ENCODE measurements at regions not wholly inside any gene's neighbourhood (a gene's known extent, or its start where the extent isn't known, plus 50 kb on each side); places are given as distances from the start of the nearest gene placed in this dataset.

DNA sequence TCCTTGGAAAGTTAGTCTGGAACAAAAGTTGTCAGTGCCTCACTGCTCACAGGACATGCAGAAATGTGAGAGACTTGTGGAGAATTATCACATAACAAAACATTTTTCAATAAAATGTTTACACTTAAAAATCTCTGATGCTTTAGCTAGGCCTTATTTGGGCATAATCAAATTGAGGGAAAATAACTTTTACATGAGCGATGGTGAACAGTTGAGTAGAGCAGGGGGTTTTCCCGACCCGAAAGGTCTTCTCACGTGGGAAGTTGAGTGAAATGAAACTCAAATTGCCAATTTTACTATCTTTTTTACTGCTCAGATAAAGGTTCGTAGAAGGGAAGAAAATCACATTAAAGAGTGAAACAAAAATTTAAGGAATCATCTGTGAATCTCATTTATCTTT, 465.6 kb downstream of the MTX2 start:
- no peak overlapping the region for H3K14ac ChIP-seq (ENCODE audit: low read length in 2 of 2)
- no peaks in the 10 kb centered on the region for H3K79me1 ChIP-seq (replicated peaks; ENCODE audit: low read length, poor library complexity, severe bottlenecking)
- H3K9ac ChIP-seq (ENCODE audit: low read length): no peak overlapping the region
- peaks cover 3% of the 10 kb centered on the region for H3K9me3 ChIP-seq (ENCODE audit: control insufficient read depth, low read length)
- no peaks in the 10 kb centered on the region for H3K4me1 ChIP-seq (ENCODE audit: control insufficient read depth, insufficient read depth, low read depth, low read length)
- no peak overlapping the region for H2AFZ ChIP-seq (ENCODE audit: low read depth, low read length)
- no peak overlapping the region for H3K27ac ChIP-seq (ENCODE audit: low read length, poor library complexity, severe bottlenecking)
- no peak overlapping the region for H4K91ac ChIP-seq (ENCODE audit: low read length)
- 97% methylated on average over 4 of the region's 5 CpGs for WGBS
- no peak overlapping the region for H2BK120ac ChIP-seq (ENCODE audit: low read depth, low read length)
- no peak overlapping the region for H3K4me3 ChIP-seq (ENCODE audit: insufficient read depth in 1 of 2, low read depth in 1 of 2, low read length in 2 of 2)
- no peak overlapping the region for H3K4me2 ChIP-seq (ENCODE audit: low read length, poor library complexity, severe bottlenecking)
- no peaks in the 10 kb centered on the region for H3K27me3 ChIP-seq (ENCODE audit: control insufficient read depth in 1 of 2, insufficient read depth in 1 of 2, low read length in 2 of 2)
- no peak overlapping the region for H2BK5ac ChIP-seq (ENCODE audit: low read depth, low read length, poor library complexity, severe bottlenecking)
- no peak for DNase-seq
- no peak overlapping the region for H2BK15ac ChIP-seq (ENCODE audit: low read depth, poor library complexity, severe bottlenecking)
- no peaks in the 10 kb centered on the region for H3K36me3 ChIP-seq (ENCODE audit: control insufficient read depth in 1 of 2, insufficient read depth in 2 of 2, low read depth in 1 of 2, low read length in 2 of 2)
- H3K4ac ChIP-seq (ENCODE audit: low read depth in 1 of 2, low read length in 2 of 2): no peak overlapping the region
- no peak overlapping the region for H3K23ac ChIP-seq (ENCODE audit: low read length in 2 of 2)
- H4K8ac ChIP-seq (ENCODE audit: low read length): no peak overlapping the region
- no peak overlapping the region for H3K18ac ChIP-seq (ENCODE audit: low read depth in 1 of 2, low read length in 2 of 2)
- no peak overlapping the region for H2BK12ac ChIP-seq (ENCODE audit: low read length in 2 of 2)
- H2AK5ac ChIP-seq (ENCODE audit: low read length, severe bottlenecking): no peak overlapping the region

GRCh38 chr2:176742271-176742670, 470.3 kb upstream of the HNRNPA3 start:
- Histone ChIP-seq H3K14ac (ENCODE audit: low read length in 2 of 2) (no peak overlapping the region), H3K23ac (ENCODE audit: low read length in 2 of 2) (no peak overlapping the region), H3K9ac (ENCODE audit: low read length) (no peak overlapping the region), H3K79me1 (replicated peaks; ENCODE audit: low read length, poor library complexity, severe bottlenecking) (no peaks in the 10 kb centered on the region), H4K91ac (ENCODE audit: low read length) (no peak overlapping the region), H4K8ac (ENCODE audit: low read length) (no peak overlapping the region), H2BK15ac (ENCODE audit: low read depth, poor library complexity, severe bottlenecking) (no peak overlapping the region), H3K36me3 (ENCODE audit: control insufficient read depth in 1 of 2, insufficient read depth in 2 of 2, low read depth in 1 of 2, low read length in 2 of 2) (no peaks in the 10 kb centered on the region), H3K9me3 (ENCODE audit: control insufficient read depth, low read length) (no peaks in the 10 kb centered on the region), H2BK12ac (ENCODE audit: low read length in 2 of 2) (no peak overlapping the region), H3K4me1 (ENCODE audit: control insufficient read depth, insufficient read depth, low read depth, low read length) (no peaks in the 10 kb centered on the region), H3K27ac (ENCODE audit: low read length, poor library complexity, severe bottlenecking) (no peak overlapping the region), H2AK5ac (ENCODE audit: low read length, severe bottlenecking) (no peak overlapping the region), H3K27me3 (ENCODE audit: control insufficient read depth in 1 of 2, insufficient read depth in 1 of 2, low read length in 2 of 2) (no peaks in the 10 kb centered on the region), H3K4me2 (ENCODE audit: low read length, poor library complexity, severe bottlenecking) (no peak overlapping the region), H3K4me3 (ENCODE audit: insufficient read depth in 1 of 2, low read depth in 1 of 2, low read length in 2 of 2) (no peak overlapping the region), H3K18ac (ENCODE audit: low read depth in 1 of 2, low read length in 2 of 2) (no peak overlapping the region), H2BK5ac (ENCODE audit: low read depth, low read length, poor library complexity, severe bottlenecking) (no peak overlapping the region), H2AFZ (ENCODE audit: low read depth, low read length) (no peak overlapping the region), H3K4ac (ENCODE audit: low read depth in 1 of 2, low read length in 2 of 2) (no peak overlapping the region), H2BK120ac (ENCODE audit: low read depth, low read length) (no peak overlapping the region)
- WGBS: no CpG with 5 or more reads among the region's 1 CpG
- no peak for DNase-seq

- Histone ChIP-seq H3K4me2 (ENCODE audit: low read length, poor library complexity, severe bottlenecking) (no peak overlapping the region), H4K91ac (ENCODE audit: low read length) (no peak overlapping the region), H3K9ac (ENCODE audit: low read length) (no peak overlapping the region), H2AK5ac (ENCODE audit: low read length, severe bottlenecking) (no peak overlapping the region), H3K27me3 (ENCODE audit: control insufficient read depth in 1 of 2, insufficient read depth in 1 of 2, low read length in 2 of 2) (no peaks in the 10 kb centered on the region), H3K23ac (ENCODE audit: low read length in 2 of 2) (no peak overlapping the region), H3K18ac (ENCODE audit: low read depth in 1 of 2, low read length in 2 of 2) (no peak overlapping the region), H2BK12ac (ENCODE audit: low read length in 2 of 2) (no peak overlapping the region), H3K4me3 (ENCODE audit: insufficient read depth in 1 of 2, low read depth in 1 of 2, low read length in 2 of 2) (no peak overlapping the region), H3K36me3 (ENCODE audit: control insufficient read depth in 1 of 2, insufficient read depth in 2 of 2, low read depth in 1 of 2, low read length in 2 of 2) (no peaks in the 10 kb centered on the region), H2BK120ac (ENCODE audit: low read depth, low read length) (no peak overlapping the region), H2AFZ (ENCODE audit: low read depth, low read length) (no peak overlapping the region), H3K14ac (ENCODE audit: low read length in 2 of 2) (no peak overlapping the region), H2BK5ac (ENCODE audit: low read depth, low read length, poor library complexity, severe bottlenecking) (no peak overlapping the region), H3K27ac (ENCODE audit: low read length, poor library complexity, severe bottlenecking) (no peak overlapping the region), H2BK15ac (ENCODE audit: low read depth, poor library complexity, severe bottlenecking) (no peak overlapping the region), H3K9me3 (ENCODE audit: control insufficient read depth, low read length) (no peaks in the 10 kb centered on the region), H4K8ac (ENCODE audit: low read length) (no peak overlapping the region), H3K4ac (ENCODE audit: low read depth in 1 of 2, low read length in 2 of 2) (no peak overlapping the region), H3K79me1 (replicated peaks; ENCODE audit: low read length, poor library complexity, severe bottlenecking) (no peaks in the 10 kb centered on the region), H3K4me1 (ENCODE audit: control insufficient read depth, insufficient read depth, low read depth, low read length) (no peaks in the 10 kb centered on the region)
- DNase-seq: no peak
- WGBS: 85% methylated on average over 2 of the region's 3 CpGs
Observed at GRCh38 chr2:176743671-176744070, 468.9 kb upstream of the HNRNPA3 start.

DNA sequence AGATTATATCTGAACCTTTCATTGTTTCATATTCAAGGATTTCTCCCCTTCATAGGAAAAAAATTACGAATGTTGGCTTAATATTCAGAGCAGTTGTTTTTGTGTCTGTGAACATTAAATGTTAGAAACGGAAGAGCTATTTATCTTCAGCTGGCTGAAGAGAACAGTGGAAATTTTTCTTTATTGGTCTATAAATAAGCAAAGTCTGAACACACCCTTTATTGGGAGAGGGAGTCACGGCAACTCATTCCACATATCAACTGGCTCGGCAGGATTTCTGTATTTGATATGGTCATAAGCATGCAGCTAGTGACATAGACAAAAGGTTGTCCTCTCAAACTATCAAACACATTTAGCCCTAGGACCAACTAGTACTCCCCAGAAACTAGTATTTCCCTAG, 468.4 kb upstream of the HNRNPA3 start:
- no peak overlapping the region for H3K4ac ChIP-seq (ENCODE audit: low read depth in 1 of 2, low read length in 2 of 2)
- H3K9me3 ChIP-seq (ENCODE audit: control insufficient read depth, low read length): no peaks in the 10 kb centered on the region
- no peak overlapping the region for H2AFZ ChIP-seq (ENCODE audit: low read depth, low read length)
- H3K36me3 ChIP-seq (ENCODE audit: control insufficient read depth in 1 of 2, insufficient read depth in 2 of 2, low read depth in 1 of 2, low read length in 2 of 2): no peaks in the 10 kb centered on the region
- no peak overlapping the region for H2BK5ac ChIP-seq (ENCODE audit: low read depth, low read length, poor library complexity, severe bottlenecking)
- no peak overlapping the region for H3K4me3 ChIP-seq (ENCODE audit: insufficient read depth in 1 of 2, low read depth in 1 of 2, low read length in 2 of 2)
- no peak overlapping the region for H3K27ac ChIP-seq (ENCODE audit: low read length, poor library complexity, severe bottlenecking)
- WGBS: 85% methylated on average over 2 of the region's 4 CpGs
- DNase-seq: no peak
- H3K14ac ChIP-seq (ENCODE audit: low read length in 2 of 2): no peak overlapping the region
- H3K4me2 ChIP-seq (ENCODE audit: low read length, poor library complexity, severe bottlenecking): no peak overlapping the region
- no peak overlapping the region for H2BK15ac ChIP-seq (ENCODE audit: low read depth, poor library complexity, severe bottlenecking)
- no peak overlapping the region for H2BK12ac ChIP-seq (ENCODE audit: low read length in 2 of 2)
- no peak overlapping the region for H2AK5ac ChIP-seq (ENCODE audit: low read length, severe bottlenecking)
- H4K91ac ChIP-seq (ENCODE audit: low read length): no peak overlapping the region
- H2BK120ac ChIP-seq (ENCODE audit: low read depth, low read length): no peak overlapping the region
- no peaks in the 10 kb centered on the region for H3K4me1 ChIP-seq (ENCODE audit: control insufficient read depth, insufficient read depth, low read depth, low read length)
- no peak overlapping the region for H3K18ac ChIP-seq (ENCODE audit: low read depth in 1 of 2, low read length in 2 of 2)
- no peaks in the 10 kb centered on the region for H3K79me1 ChIP-seq (replicated peaks; ENCODE audit: low read length, poor library complexity, severe bottlenecking)
- no peak overlapping the region for H3K9ac ChIP-seq (ENCODE audit: low read length)
- H3K23ac ChIP-seq (ENCODE audit: low read length in 2 of 2): no peak overlapping the region
- no peaks in the 10 kb centered on the region for H3K27me3 ChIP-seq (ENCODE audit: control insufficient read depth in 1 of 2, insufficient read depth in 1 of 2, low read length in 2 of 2)
- no peak overlapping the region for H4K8ac ChIP-seq (ENCODE audit: low read length)
